Smooth muscle cell (in vitro differentiated cells): ENCODE measurements at regions not wholly inside any gene's neighbourhood (a gene's known extent, or its start where the extent isn't known, plus 50 kb on each side); places are given as distances from the start of the nearest gene placed in this dataset.

Experiments
- DNase-seq: peaks from one replicate; lab custom pipeline; 2025; ENCODE audit not compliant: unreplicated experiment; lab: John Stamatoyannopoulos, UW
- H2AFZ ChIP-seq: fragments of 200-600 bp; sonication (generic); 2 replicates; pipeline ENCODE4 v1.6.0; 2016; ENCODE audit warnings: antibody characterized with exemption, low read depth, mild to moderate bottlenecking
- H3F3A ChIP-seq: fragments of 200-600 bp; sonication (generic); 2 replicates; pipeline ENCODE4 v1.6.0; 2017; ENCODE audit warnings: antibody characterized with exemption, low read depth
- H3K27ac ChIP-seq: fragments of 200-600 bp; sonication (generic); 2 replicates; pipeline ENCODE4 v1.5.1; 2016; ENCODE audit warnings: low read depth, mild to moderate bottlenecking
- H3K27me3 ChIP-seq: fragments of 200-600 bp; sonication (generic); 2 replicates; pipeline ENCODE4 v1.6.1; 2016; ENCODE audit warnings: low read depth, mild to moderate bottlenecking
- H3K36me3 ChIP-seq: fragments of 200-600 bp; sonication (generic); 2 replicates; pipeline ENCODE4 v1.5.1; 2016; ENCODE audit warnings: low read depth
- H3K4me1 ChIP-seq: fragments of 200-600 bp; sonication (generic); 2 replicates; pipeline ENCODE4 v1.5.1; 2016; ENCODE audit warnings: low read depth
- H3K4me2 ChIP-seq: fragments of 200-600 bp; sonication (generic); 2 replicates; pipeline ENCODE4 v1.6.0; 2016; ENCODE audit warnings: mild to moderate bottlenecking
- H3K4me3 ChIP-seq: fragments of 200-600 bp; sonication (generic); 2 replicates; pipeline ENCODE4 v1.5.1; 2016; ENCODE audit warnings: mild to moderate bottlenecking
- H3K79me2 ChIP-seq: fragments of 200-600 bp; sonication (generic); 2 replicates; pipeline ENCODE4 v1.6.0; 2016; ENCODE audit warnings: low read depth, mild to moderate bottlenecking
- H3K9ac ChIP-seq: fragments of 200-600 bp; sonication (generic); 2 replicates; pipeline ENCODE4 v1.6.0; 2016; ENCODE audit warnings: low read depth
- H3K9me3 ChIP-seq: fragments of 200-600 bp; sonication (generic); replicated peaks from 2 replicates; pipeline ENCODE4 v1.5.1; 2016; ENCODE audit warnings: low read depth
- H4K20me1 ChIP-seq: fragments of 200-600 bp; sonication (generic); 2 replicates; pipeline ENCODE4 v1.6.0; 2016; ENCODE audit warnings: low read depth
- CTCF ChIP-seq: fragments of 200-600 bp; sonication (generic); IDR thresholded peaks from 2 replicates; pipeline ENCODE4 v1.5.1; 2017; ENCODE audit warnings: borderline replicate concordance, mild to moderate bottlenecking, antibody characterized with exemption; ENCODE audit not compliant: insufficient read depth, poor library complexity, severe bottlenecking
- WGBS: methylation state at CpG from one replicate; pipeline ENCODE4 v1.1.7; 2016; ENCODE audit warnings: low lambda C conversion rate; 5-methylcytosine and 5-hydroxymethylcytosine counted together

GRCh38 chr15:87707071-87707470 lies 549.5 kb downstream of the NTRK3 start:
- Histone ChIP-seq H3K79me2 (no peaks in the 10 kb centered on the region), H3K4me1 (peaks cover 6% of the 10 kb centered on the region), H3K9ac (no peak overlapping the region), H3K4me3 (no peak overlapping the region), H2AFZ (no peak overlapping the region), H3F3A (no peaks in the 10 kb centered on the region), H3K27me3 (no peaks in the 10 kb centered on the region), H4K20me1 (no peaks in the 10 kb centered on the region), H3K4me2 (no peak overlapping the region), H3K27ac (no peak overlapping the region), H3K36me3 (no peaks in the 10 kb centered on the region), H3K9me3 (no peaks in the 10 kb centered on the region)
- no peak for TF ChIP-seq CTCF
- no peak for DNase-seq
- 64% methylated on average over 5 of the region's 5 CpGs for WGBS

- Histone ChIP-seq H3K9ac (no peak overlapping the region), H3K4me1 (peaks cover 2% of the 10 kb centered on the region), H2AFZ (no peak overlapping the region), H3F3A (no peaks in the 10 kb centered on the region), H3K79me2 (no peaks in the 10 kb centered on the region), H3K27me3 (no peaks in the 10 kb centered on the region), H3K27ac (no peak overlapping the region), H3K4me3 (no peak overlapping the region), H3K36me3 (no peaks in the 10 kb centered on the region), H3K9me3 (no peaks in the 10 kb centered on the region), H3K4me2 (no peak overlapping the region), H4K20me1 (no peaks in the 10 kb centered on the region)
- WGBS, result 91% methylated on average over 1 of the region's 1 CpG
- DNase-seq, result no peak
- no peak for TF ChIP-seq CTCF
Measured at GRCh38 chr15:87706001-87706400, 550.5 kb downstream of the NTRK3 start.

- no peak overlapping the region for H2AFZ ChIP-seq
- H3K9ac ChIP-seq, result no peak overlapping the region
- H3K79me2 ChIP-seq, result no peaks in the 10 kb centered on the region
- WGBS, result 76% methylated on average over 5 of the region's 5 CpGs
- no peaks in the 10 kb centered on the region for H3K4me1 ChIP-seq
- H3K36me3 ChIP-seq, result no peaks in the 10 kb centered on the region
- no peaks in the 10 kb centered on the region for H3F3A ChIP-seq
- no peak for TF ChIP-seq CTCF
- DNase-seq, result no peak
- no peak overlapping the region for H3K4me2 ChIP-seq
- H4K20me1 ChIP-seq, result no peaks in the 10 kb centered on the region
- H3K27ac ChIP-seq, result no peak overlapping the region
- H3K9me3 ChIP-seq, result no peaks in the 10 kb centered on the region
- H3K27me3 ChIP-seq, result no peaks in the 10 kb centered on the region
- no peak overlapping the region for H3K4me3 ChIP-seq
Measured at GRCh38 chr15:87704276-87704675, 552.3 kb downstream of the NTRK3 start.

GRCh38 chr15:87703327-87704111 lies 553.0 kb downstream of the NTRK3 start:
- H3K27ac ChIP-seq, result no peak overlapping the region
- H3K36me3 ChIP-seq, result no peaks in the 10 kb centered on the region
- WGBS, result 80% methylated on average over 18 of the region's 18 CpGs
- H3K9ac ChIP-seq, result no peak overlapping the region
- H3K4me2 ChIP-seq, result no peak overlapping the region
- no peak overlapping the region for H2AFZ ChIP-seq
- no peaks in the 10 kb centered on the region for H3F3A ChIP-seq
- no peaks in the 10 kb centered on the region for H3K27me3 ChIP-seq
- no peaks in the 10 kb centered on the region for H3K79me2 ChIP-seq
- H3K4me3 ChIP-seq, result no peak overlapping the region
- H3K9me3 ChIP-seq, result no peaks in the 10 kb centered on the region
- DNase-seq, result no peak
- TF ChIP-seq CTCF, result no peak
- H4K20me1 ChIP-seq, result no peaks in the 10 kb centered on the region
- no peaks in the 10 kb centered on the region for H3K4me1 ChIP-seq
